AG09319 (cell line): ENCODE measurements at regions not wholly inside any gene's neighbourhood (a gene's known extent, or its start where the extent isn't known, plus 50 kb on each side); places are given as distances from the start of the nearest gene placed in this dataset.

Experiments used
- DNase-seq: peaks from one replicate; pipeline ENCODE4 v3.0.0-alpha.2; 2010; ENCODE audit warnings: low read depth; ENCODE audit errors: extremely low read depth
- CTCF ChIP-seq: IDR thresholded peaks from 2 replicates; pipeline ENCODE4 v1.5.1; 2011; ENCODE audit warnings: low read depth, mild to moderate bottlenecking, inconsistent platforms, low read length, moderate library complexity

GRCh38 chrX:120742946-120743665 is 113.3 kb upstream of the C1GALT1C1 start:
- no peak for TF ChIP-seq CTCF
- no peak for DNase-seq

GRCh38 chrX:120741452-120741851 is 111.6 kb upstream of the C1GALT1C1 start:
- no peak for DNase-seq
- no peak for TF ChIP-seq CTCF

- TF ChIP-seq CTCF, result no peak
- DNase-seq, result no peak
These were observed 110.2 kb upstream of the C1GALT1C1 start for GRCh38 chrX:120740072-120740471.

- no peak for DNase-seq
- no peak for TF ChIP-seq CTCF
These were observed 109.4 kb upstream of the C1GALT1C1 start for GRCh38 chrX:120739300-120739699.

- TF ChIP-seq CTCF, result no peak
These were observed 107.1 kb upstream of the C1GALT1C1 start for GRCh38 chrX:120736989-120737388.

GRCh38 chrX:120735966-120736365 is 106.1 kb upstream of the C1GALT1C1 start:
- no peak for DNase-seq
- no peak for TF ChIP-seq CTCF

More at GRCh38 chrX:120736989-120737388, 107.1 kb upstream of the C1GALT1C1 start:
- no peak for DNase-seq

GRCh38 chrX:120732879-120733278 is 103.0 kb upstream of the C1GALT1C1 start:
- no peak for TF ChIP-seq CTCF

More at GRCh38 chrX:120732879-120733278, 103.0 kb upstream of the C1GALT1C1 start:
- DNase-seq, result no peak
